K562 (cell line): ENCODE measurements at regions not wholly inside any gene's neighbourhood (a gene's known extent, or its start where the extent isn't known, plus 50 kb on each side); places are given as distances from the start of the nearest gene placed in this dataset.

Experiments
- ATAC-seq: fragments of 200-7000 bp; cut with Tn5 transposase; 3 replicates; pipeline ENCODE4 v1.9.1; 2020; ENCODE audit warnings: moderate library complexity
- BruUV-seq: library from RNA; stranded (reverse); fragments of 400-500 nt; replicated peaks from 2 replicates; lab custom pipeline; 2021; lab: Mats Ljungman, UMichigan
- CTCF ChIA-PET: fragments of 300-600 bp; formaldehyde crosslinking; extraction: SDS; loops from one replicate; lab custom pipeline; 2021; ENCODE audit warnings: low intra/inter-chr PET ratio; lab: Yijun Ruan, JAX
- POLR2A ChIA-PET: fragments of 300-600, 350-650 bp; sonication (Branson Sonifier 250); formaldehyde crosslinking; extraction: SDS; loops from one replicate; lab custom pipeline; 2021; ENCODE audit warnings: antibody characterized with exemption, inconsistent platforms; lab: Yijun Ruan, JAX
- DNase-seq, 4 experiments: peaks; one replicate each; pipeline versions ENCODE4 v3.0.0 to v3.0.0-alpha.2; 2011 to 2018; ENCODE audit warnings: low spot score in 3 of 4, mixed read lengths in 3 of 4; ENCODE audit errors: extremely low read depth in 1 of 4
- FAIRE-seq: peaks from 2 replicates; lab custom pipeline; 2011; peaks lifted over from hg19 to GRCh38; lab: Jason Lieb, UNC
- H2AFZ ChIP-seq: 2 replicates; pipeline ENCODE4 v1.6.0; 2011; ENCODE audit warnings: low read depth, low read length, control low read depth, inconsistent platforms
- H3K27ac ChIP-seq: fragments of 200-600 bp; 3 replicates; pipeline ENCODE4 v1.8.0; 2011; ENCODE audit warnings: low read depth, mild to moderate bottlenecking, control low read depth, inconsistent platforms, low read length, moderate library complexity, mixed read lengths; ENCODE audit errors: extremely low read depth
- H3K27me3 ChIP-seq, 2 experiments: fragments of 300-600 bp in 1 of 2; 2 replicates in 1 of 2; 3 replicates in 1 of 2; pipeline versions ENCODE4 v1.6.0 to v1.8.0; 2011; ENCODE audit warnings: inconsistent platforms in 2 of 2, low read length in 2 of 2, mild to moderate bottlenecking in 1 of 2, mixed read lengths in 1 of 2, moderate library complexity in 1 of 2; ENCODE audit not compliant: control insufficient read depth in 2 of 2, insufficient read depth in 2 of 2
- H3K36me3 ChIP-seq: fragments of 300-600 bp; 3 replicates; pipeline ENCODE4 v1.8.0; 2011; ENCODE audit warnings: mild to moderate bottlenecking, low read length, inconsistent platforms; ENCODE audit not compliant: control insufficient read depth, insufficient read depth
- H3K4me1 ChIP-seq, 2 experiments: fragments of 200-600 bp in 1 of 2; replicated peaks in 1 of 2; 2 replicates in 1 of 2; 3 replicates in 1 of 2; pipeline versions ENCODE4 v1.5.1 to v1.8.0; 2011; ENCODE audit warnings: inconsistent platforms in 2 of 2, low read length in 2 of 2, mild to moderate bottlenecking in 1 of 2, mixed read lengths in 1 of 2, moderate library complexity in 1 of 2; ENCODE audit not compliant: control insufficient read depth in 2 of 2, insufficient read depth in 2 of 2
- H3K4me2 ChIP-seq: 2 replicates; pipeline ENCODE4 v1.6.1; 2011; ENCODE audit warnings: low read length, control low read depth, inconsistent platforms, mixed read lengths; ENCODE audit not compliant: insufficient read depth
- H3K4me3 ChIP-seq: fragments of 200-600 bp; sonication (generic), shearing (Covaris generic); 2 replicates; pipeline ENCODE4 v1.5.1; 2016; ENCODE audit warnings: control low read depth, inconsistent platforms
- H3K79me2 ChIP-seq: fragments of 200-600 bp; 3 replicates; pipeline ENCODE4 v1.8.0; 2011; ENCODE audit warnings: low read length, inconsistent platforms; ENCODE audit not compliant: control insufficient read depth, insufficient read depth
- H3K9ac ChIP-seq, 2 experiments: 2 replicates each; pipeline versions ENCODE4 v1.6.0 to v1.6.1; 2011; ENCODE audit warnings: low read depth in 2 of 2, low read length in 2 of 2, control low read depth in 1 of 2, inconsistent platforms in 1 of 2, mild to moderate bottlenecking in 1 of 2, mixed read lengths in 1 of 2; ENCODE audit not compliant: insufficient read depth in 1 of 2
- H3K9me1 ChIP-seq: one replicate; pipeline ENCODE4 v1.6.0; 2011; ENCODE audit warnings: inconsistent platforms, mild to moderate bottlenecking, low read length, moderate library complexity; ENCODE audit not compliant: control insufficient read depth, insufficient read depth
- H3K9me3 ChIP-seq: replicated peaks from 2 replicates; pipeline ENCODE4 v1.5.1; 2011; ENCODE audit warnings: low read depth, low read length, inconsistent platforms; ENCODE audit not compliant: control insufficient read depth, insufficient read depth
- H4K20me1 ChIP-seq: replicated peaks from 2 replicates; pipeline ENCODE4 v1.6.1; 2011; ENCODE audit warnings: low read length, inconsistent platforms, mixed read lengths; ENCODE audit not compliant: control insufficient read depth, insufficient read depth
- ARID1B ChIP-seq: fragments of 450-650 bp; IDR thresholded peaks from 2 replicates; pipeline ENCODE4 v1.6.1; 2016; ENCODE audit warnings: antibody characterized with exemption, mild to moderate bottlenecking, inconsistent platforms
- SAFB2 ChIP-seq: fragments of 200-400 bp; formaldehyde crosslinking; IDR thresholded peaks from 2 replicates; pipeline ENCODE4 v1.6.1; 2018; ENCODE audit warnings: borderline replicate concordance, low read length, low read depth, moderate library complexity; ENCODE audit not compliant: severe bottlenecking
- ZNF121 ChIP-seq: sonication (generic); formaldehyde crosslinking; conservative IDR thresholded peaks from 2 replicates; pipeline ENCODE4 v1.8.0; 2022; ENCODE audit warnings: missing genetic modification reagents
- WGBS: fragments of 100-300 bp; shearing (Covaris generic); methylation state at CpG from one replicate; pipeline ENCODE4 v1.1.6; 2016; ENCODE audit warnings: low coverage, mixed read lengths; ENCODE audit not compliant: insufficient coverage; ENCODE audit errors: missing lambda C conversion rate; 5-methylcytosine and 5-hydroxymethylcytosine counted together
- in situ Hi-C: fragments of 300-500 bp; cut with MboI; formaldehyde crosslinking; loops from 4 replicates; pipeline ENCODE4 v1.15.0; 2018; ENCODE audit warnings: inconsistent platforms, mixed read lengths
- intact Hi-C: fragments of 100-400 bp; cut with micrococcal nuclease; formaldehyde crosslinking; loops from 2 replicates; pipeline ENCODE4 v1.14.2; 2022
- TF ChIP-seq, protein P1 (sequence below): sonication (generic); formaldehyde crosslinking; IDR thresholded peaks from 2 replicates; pipeline ENCODE4 v1.8.0; 2023; ENCODE audit warnings: missing genetic modification reagents, mild to moderate bottlenecking, borderline replicate concordance

DNA sequence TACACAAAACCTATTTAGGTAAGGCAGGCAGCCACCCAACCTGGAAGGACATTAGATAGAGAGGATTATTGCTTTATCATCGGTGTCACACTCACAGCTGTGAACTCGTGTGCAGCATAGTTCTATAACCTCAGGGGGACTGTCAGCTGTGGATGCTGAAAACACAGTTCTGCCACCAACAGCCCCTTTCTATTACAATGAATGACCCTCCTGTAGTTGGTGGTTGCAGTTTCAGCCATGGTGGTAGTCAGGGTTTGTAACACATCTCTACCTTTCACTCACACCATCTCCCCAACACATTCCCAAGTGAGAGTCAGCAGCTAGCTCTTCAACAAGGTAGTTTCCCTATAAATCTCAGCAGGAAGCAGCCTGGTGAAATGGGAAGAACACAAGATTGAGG, 136.8 kb downstream of the ZC3H11B start (continued):
- TF ChIP-seq, protein P1, sequence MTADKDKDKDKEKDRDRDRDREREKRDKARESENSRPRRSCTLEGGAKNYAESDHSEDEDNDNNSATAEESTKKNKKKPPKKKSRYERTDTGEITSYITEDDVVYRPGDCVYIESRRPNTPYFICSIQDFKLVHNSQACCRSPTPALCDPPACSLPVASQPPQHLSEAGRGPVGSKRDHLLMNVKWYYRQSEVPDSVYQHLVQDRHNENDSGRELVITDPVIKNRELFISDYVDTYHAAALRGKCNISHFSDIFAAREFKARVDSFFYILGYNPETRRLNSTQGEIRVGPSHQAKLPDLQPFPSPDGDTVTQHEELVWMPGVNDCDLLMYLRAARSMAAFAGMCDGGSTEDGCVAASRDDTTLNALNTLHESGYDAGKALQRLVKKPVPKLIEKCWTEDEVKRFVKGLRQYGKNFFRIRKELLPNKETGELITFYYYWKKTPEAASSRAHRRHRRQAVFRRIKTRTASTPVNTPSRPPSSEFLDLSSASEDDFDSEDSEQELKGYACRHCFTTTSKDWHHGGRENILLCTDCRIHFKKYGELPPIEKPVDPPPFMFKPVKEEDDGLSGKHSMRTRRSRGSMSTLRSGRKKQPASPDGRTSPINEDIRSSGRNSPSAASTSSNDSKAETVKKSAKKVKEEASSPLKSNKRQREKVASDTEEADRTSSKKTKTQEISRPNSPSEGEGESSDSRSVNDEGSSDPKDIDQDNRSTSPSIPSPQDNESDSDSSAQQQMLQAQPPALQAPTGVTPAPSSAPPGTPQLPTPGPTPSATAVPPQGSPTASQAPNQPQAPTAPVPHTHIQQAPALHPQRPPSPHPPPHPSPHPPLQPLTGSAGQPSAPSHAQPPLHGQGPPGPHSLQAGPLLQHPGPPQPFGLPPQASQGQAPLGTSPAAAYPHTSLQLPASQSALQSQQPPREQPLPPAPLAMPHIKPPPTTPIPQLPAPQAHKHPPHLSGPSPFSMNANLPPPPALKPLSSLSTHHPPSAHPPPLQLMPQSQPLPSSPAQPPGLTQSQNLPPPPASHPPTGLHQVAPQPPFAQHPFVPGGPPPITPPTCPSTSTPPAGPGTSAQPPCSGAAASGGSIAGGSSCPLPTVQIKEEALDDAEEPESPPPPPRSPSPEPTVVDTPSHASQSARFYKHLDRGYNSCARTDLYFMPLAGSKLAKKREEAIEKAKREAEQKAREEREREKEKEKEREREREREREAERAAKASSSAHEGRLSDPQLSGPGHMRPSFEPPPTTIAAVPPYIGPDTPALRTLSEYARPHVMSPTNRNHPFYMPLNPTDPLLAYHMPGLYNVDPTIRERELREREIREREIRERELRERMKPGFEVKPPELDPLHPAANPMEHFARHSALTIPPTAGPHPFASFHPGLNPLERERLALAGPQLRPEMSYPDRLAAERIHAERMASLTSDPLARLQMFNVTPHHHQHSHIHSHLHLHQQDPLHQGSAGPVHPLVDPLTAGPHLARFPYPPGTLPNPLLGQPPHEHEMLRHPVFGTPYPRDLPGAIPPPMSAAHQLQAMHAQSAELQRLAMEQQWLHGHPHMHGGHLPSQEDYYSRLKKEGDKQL (CRISPR knock-in tag): no peak
- TF ChIP-seq SAFB2: no peak
- TF ChIP-seq ZNF121 (CRISPR knock-in tag): no peak

DNA sequence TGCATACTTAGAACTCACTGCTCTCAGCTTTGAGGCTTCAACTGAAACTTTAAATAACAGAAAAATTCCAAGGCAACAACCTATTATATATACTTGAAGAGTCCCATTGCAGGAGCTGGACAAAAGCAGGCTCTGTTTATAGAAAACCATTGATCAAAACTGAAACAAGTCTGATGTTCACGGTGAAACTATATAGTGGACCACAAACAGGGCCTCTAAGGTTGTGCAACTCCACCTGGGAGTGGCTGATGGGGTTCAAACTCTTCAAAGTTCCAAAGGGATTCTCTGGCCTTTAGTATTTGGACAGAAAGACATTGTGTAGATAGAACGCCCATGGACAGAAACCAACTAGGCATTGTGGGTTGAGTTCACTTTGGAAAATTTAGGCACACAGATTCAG, 140.3 kb downstream of the ZC3H11B start:
- no peak for TF ChIP-seq ARID1B
- H3K27ac ChIP-seq: no peak overlapping the region
- 0% methylated on average over 2 of the region's 2 CpGs for WGBS
- in situ Hi-C loops: no loop called here
- H3K27me3 ChIP-seq: no peaks in the 10 kb centered on the region
- ATAC-seq (no peak), DNase-seq (no peak), FAIRE-seq (no peak)
- H3K36me3 ChIP-seq: no peaks in the 10 kb centered on the region
- H3K9ac ChIP-seq: no peak overlapping the region
- intact Hi-C loops: no loop called here
- no peak overlapping the region for H3K4me3 ChIP-seq
- BruUV-seq: no TSS peak
- H3K9me1 ChIP-seq: no peaks in the 10 kb centered on the region
- no peaks in the 10 kb centered on the region for H3K79me2 ChIP-seq
- ChIA-PET CTCF (no interaction called here), POLR2A (no interaction called here)
- H3K4me1 ChIP-seq: no peaks in the 10 kb centered on the region
- H3K4me2 ChIP-seq: no peak overlapping the region
- H2AFZ ChIP-seq: no peak overlapping the region
- no peaks in the 10 kb centered on the region for H4K20me1 ChIP-seq
- no peaks in the 10 kb centered on the region for H3K9me3 ChIP-seq
